IMR-90 (cell line): ENCODE measurements at regions not wholly inside any gene's neighbourhood (a gene's known extent, or its start where the extent isn't known, plus 50 kb on each side); places are given as distances from the start of the nearest gene placed in this dataset.

Experiments used
- BHLHE40 ChIP-seq: fragments of 150-350 bp; IDR thresholded peaks from 2 replicates; pipeline ENCODE4 v1.6.1; 2016; ENCODE audit warnings: mild to moderate bottlenecking, low read depth, low read length
- CEBPB ChIP-seq: IDR thresholded peaks from 2 replicates; pipeline ENCODE4 v1.6.1; 2012; ENCODE audit warnings: low read depth, low read length, improper control_type of control experiment
- FOS ChIP-seq: fragments of 150-350 bp; IDR thresholded peaks from 2 replicates; pipeline ENCODE4 v1.6.1; 2016; ENCODE audit warnings: low read depth, low read length
- MAFK ChIP-seq: IDR thresholded peaks from 2 replicates; pipeline ENCODE4 v1.6.1; 2012; ENCODE audit warnings: low read depth, low read length, improper control_type of control experiment
- MAZ ChIP-seq: IDR thresholded peaks from 2 replicates; pipeline ENCODE4 v1.6.1; 2012; ENCODE audit warnings: low read depth, mild to moderate bottlenecking, low read length, improper control_type of control experiment, moderate library complexity, borderline replicate concordance
- MXI1 ChIP-seq: IDR thresholded peaks from 2 replicates; pipeline ENCODE4 v1.6.1; 2012; ENCODE audit warnings: low read depth, mild to moderate bottlenecking, low read length, moderate library complexity, borderline replicate concordance
- POLR2A ChIP-seq: IDR thresholded peaks from 2 replicates; pipeline ENCODE4 v1.6.1; 2012; ENCODE audit warnings: mild to moderate bottlenecking, low read depth, low read length
- RCOR1 ChIP-seq: IDR thresholded peaks from 2 replicates; pipeline ENCODE4 v1.6.1; 2012; ENCODE audit warnings: mild to moderate bottlenecking, low read length, improper control_type of control experiment; ENCODE audit not compliant: insufficient replicate concordance
- RFX5 ChIP-seq: IDR thresholded peaks from 2 replicates; pipeline ENCODE4 v1.8.0; 2012; ENCODE audit warnings: low read depth, mild to moderate bottlenecking, low read length, moderate library complexity
- SMC3 ChIP-seq: fragments of 150-350 bp; IDR thresholded peaks from 2 replicates; pipeline ENCODE4 v1.6.1; 2016; ENCODE audit warnings: low read depth, mild to moderate bottlenecking, antibody characterized with exemption, low read length, moderate library complexity
- TF ChIP-seq, protein P1 (sequence below): conservative IDR thresholded peaks from 2 replicates; pipeline ENCODE4 v1.5.1; 2012; ENCODE audit warnings: mild to moderate bottlenecking, low read depth, low read length, improper control_type of control experiment
- TF ChIP-seq, protein P2 (sequence below): fragments of 150-350 bp; IDR thresholded peaks from 2 replicates; pipeline ENCODE4 v1.6.1; 2017; ENCODE audit warnings: mild to moderate bottlenecking, antibody characterized with exemption, low read length, low read depth

DNA sequence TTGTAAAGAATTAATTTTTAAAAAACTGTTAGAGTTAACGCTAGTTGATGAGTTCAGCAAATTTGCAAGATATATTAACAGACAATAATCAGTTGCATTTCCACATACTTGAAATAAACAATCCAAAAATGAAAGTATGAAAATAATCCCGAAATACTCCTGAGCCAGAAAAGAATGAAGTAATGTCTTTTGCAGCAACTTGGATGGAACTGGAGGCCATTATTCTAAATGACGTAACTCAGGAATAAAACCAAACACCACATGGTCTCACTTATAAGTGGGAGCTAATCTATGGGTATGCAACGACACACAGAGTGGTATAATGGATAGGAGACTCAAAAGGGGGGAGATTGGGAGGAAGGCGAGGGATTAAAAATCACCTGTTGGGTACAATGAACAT is 872.9 kb upstream of the GJE1 start:
- TF ChIP-seq, protein P1, sequence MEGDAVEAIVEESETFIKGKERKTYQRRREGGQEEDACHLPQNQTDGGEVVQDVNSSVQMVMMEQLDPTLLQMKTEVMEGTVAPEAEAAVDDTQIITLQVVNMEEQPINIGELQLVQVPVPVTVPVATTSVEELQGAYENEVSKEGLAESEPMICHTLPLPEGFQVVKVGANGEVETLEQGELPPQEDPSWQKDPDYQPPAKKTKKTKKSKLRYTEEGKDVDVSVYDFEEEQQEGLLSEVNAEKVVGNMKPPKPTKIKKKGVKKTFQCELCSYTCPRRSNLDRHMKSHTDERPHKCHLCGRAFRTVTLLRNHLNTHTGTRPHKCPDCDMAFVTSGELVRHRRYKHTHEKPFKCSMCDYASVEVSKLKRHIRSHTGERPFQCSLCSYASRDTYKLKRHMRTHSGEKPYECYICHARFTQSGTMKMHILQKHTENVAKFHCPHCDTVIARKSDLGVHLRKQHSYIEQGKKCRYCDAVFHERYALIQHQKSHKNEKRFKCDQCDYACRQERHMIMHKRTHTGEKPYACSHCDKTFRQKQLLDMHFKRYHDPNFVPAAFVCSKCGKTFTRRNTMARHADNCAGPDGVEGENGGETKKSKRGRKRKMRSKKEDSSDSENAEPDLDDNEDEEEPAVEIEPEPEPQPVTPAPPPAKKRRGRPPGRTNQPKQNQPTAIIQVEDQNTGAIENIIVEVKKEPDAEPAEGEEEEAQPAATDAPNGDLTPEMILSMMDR: no peak
- no peak for TF ChIP-seq FOS
- TF ChIP-seq CEBPB: no peak
- no peak for TF ChIP-seq POLR2A
- no peak for TF ChIP-seq BHLHE40
- TF ChIP-seq MXI1: no peak
- no peak for TF ChIP-seq MAZ
- TF ChIP-seq RFX5: no peak
- TF ChIP-seq MAFK: no peak
- TF ChIP-seq RCOR1: no peak
- TF ChIP-seq, protein P2, sequence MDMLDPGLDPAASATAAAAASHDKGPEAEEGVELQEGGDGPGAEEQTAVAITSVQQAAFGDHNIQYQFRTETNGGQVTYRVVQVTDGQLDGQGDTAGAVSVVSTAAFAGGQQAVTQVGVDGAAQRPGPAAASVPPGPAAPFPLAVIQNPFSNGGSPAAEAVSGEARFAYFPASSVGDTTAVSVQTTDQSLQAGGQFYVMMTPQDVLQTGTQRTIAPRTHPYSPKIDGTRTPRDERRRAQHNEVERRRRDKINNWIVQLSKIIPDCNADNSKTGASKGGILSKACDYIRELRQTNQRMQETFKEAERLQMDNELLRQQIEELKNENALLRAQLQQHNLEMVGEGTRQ: no peak
- TF ChIP-seq SMC3: no peak
